SK-N-SH treated with all-trans-retinoic acid at 6 μM for 48 hours (cell line): ENCODE measurements at regions not wholly inside any gene's neighbourhood (a gene's known extent, or its start where the extent isn't known, plus 50 kb on each side); places are given as distances from the start of the nearest gene placed in this dataset.
"Not testable (repeated sequence)": the region's sequence is repeated elsewhere in the genome, so short reads cannot be mapped to it uniquely, and the experiment has no call there.

Source experiments
- ATAC-seq: fragments of 200-7000 bp; cut with Tn5 transposase; 3 replicates; pipeline ENCODE4 v1.9.1; 2020; ENCODE audit warnings: mild to moderate bottlenecking, moderate library complexity
- ARNTL ChIP-seq: fragments of 450-650 bp; formaldehyde crosslinking; IDR thresholded peaks from 2 replicates; pipeline ENCODE4 v1.5.0; 2020; ENCODE audit warnings: low read depth, mild to moderate bottlenecking, moderate library complexity, borderline replicate concordance
- BACH2 ChIP-seq: fragments of 250-450 bp; sonication (Bioruptor Pico); IDR thresholded peaks from 2 replicates; pipeline ENCODE4 v1.9.0; 2021; ENCODE audit warnings: mild to moderate bottlenecking, borderline replicate concordance
- CSDC2 ChIP-seq: fragments of 250-450 bp; sonication (Bioruptor Pico); IDR thresholded peaks from 2 replicates; pipeline ENCODE4 v1.5.0; 2020; ENCODE audit warnings: mild to moderate bottlenecking, moderate library complexity
- ISL1 ChIP-seq: fragments of 250-450 bp; sonication (Bioruptor Pico); IDR thresholded peaks from 2 replicates; pipeline ENCODE4 v2.1.2; 2022; ENCODE audit warnings: mild to moderate bottlenecking, moderate library complexity
- OSR1 ChIP-seq: fragments of 250-450 bp; sonication (Bioruptor Pico); IDR thresholded peaks from 2 replicates; pipeline ENCODE4 v1.8.0; 2022; ENCODE audit warnings: moderate library complexity, mild to moderate bottlenecking, inconsistent platforms
- PPARA ChIP-seq: fragments of 250-450 bp; sonication (Bioruptor Pico); IDR thresholded peaks from 2 replicates; pipeline ENCODE4 v1.5.0; 2020; ENCODE audit warnings: mild to moderate bottlenecking, borderline replicate concordance
- SNAI2 ChIP-seq: fragments of 250-450 bp; sonication (Bioruptor Pico); IDR thresholded peaks from 2 replicates; pipeline ENCODE4 v1.5.0; 2020; ENCODE audit warnings: mild to moderate bottlenecking, moderate library complexity
- TCF4 ChIP-seq: fragments of 250-450 bp; sonication (Bioruptor Pico); IDR thresholded peaks from 2 replicates; pipeline ENCODE4 v1.8.0; 2021; ENCODE audit warnings: mild to moderate bottlenecking, moderate library complexity, borderline replicate concordance
- TOX ChIP-seq: fragments of 250-450 bp; sonication (Bioruptor Pico); IDR thresholded peaks from 2 replicates; pipeline ENCODE4 v1.8.0; 2021; ENCODE audit warnings: mild to moderate bottlenecking, moderate library complexity, borderline replicate concordance
- ZC3H10 ChIP-seq: fragments of 250-450 bp; sonication (Bioruptor Pico); IDR thresholded peaks from 2 replicates; pipeline ENCODE4 v1.5.1; 2021; ENCODE audit warnings: mild to moderate bottlenecking, moderate library complexity
- ZFP3 ChIP-seq: fragments of 250-450 bp; sonication (Bioruptor Pico); IDR thresholded peaks from 2 replicates; pipeline ENCODE4 v1.5.0; 2020; ENCODE audit warnings: mild to moderate bottlenecking, moderate library complexity
- ZFP30 ChIP-seq: fragments of 450-650 bp; formaldehyde crosslinking; IDR thresholded peaks from 2 replicates; pipeline ENCODE4 v1.5.0; 2022; ENCODE audit warnings: mild to moderate bottlenecking, moderate library complexity
- ZNF565 ChIP-seq: fragments of 450-650 bp; formaldehyde crosslinking; conservative IDR thresholded peaks from 2 replicates; pipeline ENCODE4 v1.5.0; 2020; ENCODE audit warnings: low read depth, mild to moderate bottlenecking, moderate library complexity
- ZNF70 ChIP-seq: fragments of 450-650 bp; formaldehyde crosslinking; IDR thresholded peaks from 2 replicates; pipeline ENCODE4 v1.5.0; 2020; ENCODE audit warnings: mild to moderate bottlenecking, moderate library complexity
- TF ChIP-seq, protein P1 (sequence below): fragments of 250-450 bp; sonication (Bioruptor Pico); IDR thresholded peaks from 2 replicates; pipeline ENCODE4 v1.5.1; 2021; ENCODE audit warnings: mild to moderate bottlenecking, moderate library complexity
- TF ChIP-seq, protein P2 (sequence below): fragments of 250-450 bp; sonication (Bioruptor Pico); IDR thresholded peaks from 2 replicates; pipeline ENCODE4 v1.8.0; 2020; ENCODE audit warnings: mild to moderate bottlenecking, moderate library complexity, borderline replicate concordance
- TF ChIP-seq, protein P3 (sequence below): fragments of 250-450 bp; sonication (Bioruptor Pico); IDR thresholded peaks from 2 replicates; pipeline ENCODE4 v1.8.0; 2021; ENCODE audit warnings: low read depth, mild to moderate bottlenecking, moderate library complexity, borderline replicate concordance
- TF ChIP-seq, protein P4 (sequence below): fragments of 250-450 bp; sonication (Bioruptor Pico); IDR thresholded peaks from 2 replicates; pipeline ENCODE4 v1.5.0; 2020; ENCODE audit warnings: mild to moderate bottlenecking, moderate library complexity

DNA sequence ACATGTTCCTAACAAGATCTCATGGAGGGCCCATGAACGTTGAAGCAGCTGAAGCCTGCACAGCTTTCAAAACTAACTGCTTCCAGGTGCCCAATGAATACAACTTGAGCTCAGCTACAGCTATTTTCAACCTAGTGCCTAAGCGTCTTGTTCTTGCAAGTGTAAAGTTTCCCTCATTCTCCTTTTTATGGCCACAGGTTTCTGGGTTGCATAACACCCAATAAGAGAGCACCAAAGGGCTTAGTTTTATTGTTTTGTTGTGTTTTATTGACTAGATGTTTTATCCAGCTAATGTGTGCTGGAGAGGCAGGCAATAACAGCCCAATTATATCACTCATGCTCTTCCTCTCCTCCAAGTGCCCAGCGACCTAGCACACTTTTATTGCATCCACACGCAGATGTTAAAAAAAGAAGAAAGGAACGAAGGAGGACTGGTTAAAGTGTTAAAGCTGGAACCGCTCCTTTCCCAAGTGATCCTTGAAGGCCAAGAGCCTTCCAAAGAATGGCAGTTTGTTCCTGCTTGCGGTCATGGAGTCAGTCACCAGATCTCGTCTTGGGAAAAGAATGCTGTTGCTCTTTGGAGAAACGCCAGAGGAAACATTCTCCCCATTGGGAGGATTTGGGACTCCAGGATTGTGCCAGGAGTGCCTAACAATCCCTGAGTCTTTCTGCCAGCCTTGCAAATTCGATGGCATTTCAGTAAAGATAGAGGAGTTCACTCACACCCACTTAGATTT lies 156.9 kb downstream of the MEX3B start (continued):
- TF ChIP-seq, protein P1, sequence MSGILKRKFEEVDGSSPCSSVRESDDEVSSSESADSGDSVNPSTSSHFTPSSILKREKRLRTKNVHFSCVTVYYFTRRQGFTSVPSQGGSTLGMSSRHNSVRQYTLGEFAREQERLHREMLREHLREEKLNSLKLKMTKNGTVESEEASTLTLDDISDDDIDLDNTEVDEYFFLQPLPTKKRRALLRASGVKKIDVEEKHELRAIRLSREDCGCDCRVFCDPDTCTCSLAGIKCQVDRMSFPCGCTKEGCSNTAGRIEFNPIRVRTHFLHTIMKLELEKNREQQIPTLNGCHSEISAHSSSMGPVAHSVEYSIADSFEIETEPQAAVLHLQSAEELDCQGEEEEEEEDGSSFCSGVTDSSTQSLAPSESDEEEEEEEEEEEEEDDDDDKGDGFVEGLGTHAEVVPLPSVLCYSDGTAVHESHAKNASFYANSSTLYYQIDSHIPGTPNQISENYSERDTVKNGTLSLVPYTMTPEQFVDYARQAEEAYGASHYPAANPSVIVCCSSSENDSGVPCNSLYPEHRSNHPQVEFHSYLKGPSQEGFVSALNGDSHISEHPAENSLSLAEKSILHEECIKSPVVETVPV (CRISPR knock-in tag), result no peak
- TF ChIP-seq ZNF70 (CRISPR knock-in tag), result no peak
- TF ChIP-seq CSDC2 (CRISPR knock-in tag), result no peak
- TF ChIP-seq ZFP30 (CRISPR knock-in tag), result no peak

DNA sequence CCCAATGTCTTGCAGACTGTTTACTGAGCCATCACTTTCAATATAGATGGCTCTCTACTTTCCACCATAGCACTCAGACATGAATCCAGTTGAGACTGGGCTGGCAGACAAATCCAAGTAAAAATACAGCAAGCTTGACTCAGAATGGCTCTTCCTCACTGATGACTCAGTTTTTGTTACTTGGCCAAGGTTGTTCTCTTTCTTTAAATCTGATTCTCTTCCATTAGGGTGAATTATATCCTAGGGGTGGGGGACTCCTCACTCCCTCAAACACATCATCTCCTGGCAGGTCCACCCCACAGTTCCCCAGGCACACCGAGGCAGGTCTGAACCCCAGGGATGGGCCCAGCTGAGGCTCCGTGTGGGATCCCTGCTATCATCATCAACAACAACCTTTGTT lies 157.9 kb downstream of the MEX3B start:
- TF ChIP-seq ISL1 (CRISPR knock-in tag), result peak; percentile 52; the same call in 1 of the 2 replicates
- no peak for TF ChIP-seq ZNF565 (CRISPR knock-in tag)
- TF ChIP-seq, all 23 proteins: peak for 1
- ATAC-seq, result peak; percentile 92

DNA sequence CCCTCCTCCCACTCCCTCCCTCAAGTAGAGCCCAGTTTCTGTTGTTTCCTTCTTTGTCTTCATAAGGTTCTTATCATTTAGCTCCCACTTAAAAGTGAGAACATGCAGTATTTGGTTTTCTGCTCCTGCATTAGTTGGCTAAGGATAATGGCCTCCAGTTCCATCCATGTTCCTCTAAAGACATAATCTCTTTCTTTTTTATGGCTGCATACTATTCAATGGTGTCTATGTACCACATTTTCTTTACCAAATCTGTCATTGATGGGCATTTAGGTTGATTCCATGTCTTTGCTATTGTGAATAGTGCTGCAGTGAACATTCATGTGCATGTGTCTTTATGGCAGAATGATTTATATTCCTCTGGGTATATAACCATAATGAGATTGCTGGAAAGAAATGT lies 158.6 kb downstream of the MEX3B start:
- not testable (repeated sequence) for ATAC-seq

DNA sequence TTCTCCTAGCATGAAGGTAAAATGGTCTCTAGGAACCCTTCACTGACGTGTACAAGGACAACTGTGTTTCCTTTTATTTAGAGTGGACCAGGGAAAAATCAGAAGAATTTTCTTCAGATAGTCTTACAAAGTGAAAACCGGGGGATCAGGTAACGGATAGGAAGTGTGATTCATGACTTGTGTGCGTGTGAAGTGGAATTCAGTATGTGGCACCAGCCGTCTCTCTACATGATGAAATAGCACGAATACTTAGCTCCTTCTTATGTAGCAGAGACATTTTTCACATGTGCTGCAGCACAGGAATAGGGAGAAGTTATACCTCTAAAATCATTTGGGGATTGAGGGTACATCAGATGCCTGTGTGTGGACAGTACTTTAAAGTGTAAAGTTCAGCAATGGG lies 159.2 kb downstream of the MEX3B start:
- no peak for TF ChIP-seq PPARA (CRISPR knock-in tag)
- TF ChIP-seq ZC3H10 (CRISPR knock-in tag), result no peak
- TF ChIP-seq, protein P2, sequence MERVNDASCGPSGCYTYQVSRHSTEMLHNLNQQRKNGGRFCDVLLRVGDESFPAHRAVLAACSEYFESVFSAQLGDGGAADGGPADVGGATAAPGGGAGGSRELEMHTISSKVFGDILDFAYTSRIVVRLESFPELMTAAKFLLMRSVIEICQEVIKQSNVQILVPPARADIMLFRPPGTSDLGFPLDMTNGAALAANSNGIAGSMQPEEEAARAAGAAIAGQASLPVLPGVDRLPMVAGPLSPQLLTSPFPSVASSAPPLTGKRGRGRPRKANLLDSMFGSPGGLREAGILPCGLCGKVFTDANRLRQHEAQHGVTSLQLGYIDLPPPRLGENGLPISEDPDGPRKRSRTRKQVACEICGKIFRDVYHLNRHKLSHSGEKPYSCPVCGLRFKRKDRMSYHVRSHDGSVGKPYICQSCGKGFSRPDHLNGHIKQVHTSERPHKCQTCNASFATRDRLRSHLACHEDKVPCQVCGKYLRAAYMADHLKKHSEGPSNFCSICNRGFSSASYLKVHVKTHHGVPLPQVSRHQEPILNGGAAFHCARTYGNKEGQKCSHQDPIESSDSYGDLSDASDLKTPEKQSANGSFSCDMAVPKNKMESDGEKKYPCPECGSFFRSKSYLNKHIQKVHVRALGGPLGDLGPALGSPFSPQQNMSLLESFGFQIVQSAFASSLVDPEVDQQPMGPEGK (CRISPR knock-in tag), result no peak
- no peak for TF ChIP-seq SNAI2 (CRISPR knock-in tag)
- TF ChIP-seq, protein P3, sequence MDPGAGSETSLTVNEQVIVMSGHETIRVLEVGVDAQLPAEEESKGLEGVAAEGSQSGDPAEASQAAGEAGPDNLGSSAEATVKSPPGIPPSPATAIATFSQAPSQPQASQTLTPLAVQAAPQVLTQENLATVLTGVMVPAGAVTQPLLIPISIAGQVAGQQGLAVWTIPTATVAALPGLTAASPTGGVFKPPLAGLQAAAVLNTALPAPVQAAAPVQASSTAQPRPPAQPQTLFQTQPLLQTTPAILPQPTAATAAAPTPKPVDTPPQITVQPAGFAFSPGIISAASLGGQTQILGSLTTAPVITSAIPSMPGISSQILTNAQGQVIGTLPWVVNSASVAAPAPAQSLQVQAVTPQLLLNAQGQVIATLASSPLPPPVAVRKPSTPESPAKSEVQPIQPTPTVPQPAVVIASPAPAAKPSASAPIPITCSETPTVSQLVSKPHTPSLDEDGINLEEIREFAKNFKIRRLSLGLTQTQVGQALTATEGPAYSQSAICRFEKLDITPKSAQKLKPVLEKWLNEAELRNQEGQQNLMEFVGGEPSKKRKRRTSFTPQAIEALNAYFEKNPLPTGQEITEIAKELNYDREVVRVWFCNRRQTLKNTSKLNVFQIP (CRISPR knock-in tag), result no peak
- TF ChIP-seq OSR1 (CRISPR knock-in tag), result no peak
- TF ChIP-seq, protein P4, sequence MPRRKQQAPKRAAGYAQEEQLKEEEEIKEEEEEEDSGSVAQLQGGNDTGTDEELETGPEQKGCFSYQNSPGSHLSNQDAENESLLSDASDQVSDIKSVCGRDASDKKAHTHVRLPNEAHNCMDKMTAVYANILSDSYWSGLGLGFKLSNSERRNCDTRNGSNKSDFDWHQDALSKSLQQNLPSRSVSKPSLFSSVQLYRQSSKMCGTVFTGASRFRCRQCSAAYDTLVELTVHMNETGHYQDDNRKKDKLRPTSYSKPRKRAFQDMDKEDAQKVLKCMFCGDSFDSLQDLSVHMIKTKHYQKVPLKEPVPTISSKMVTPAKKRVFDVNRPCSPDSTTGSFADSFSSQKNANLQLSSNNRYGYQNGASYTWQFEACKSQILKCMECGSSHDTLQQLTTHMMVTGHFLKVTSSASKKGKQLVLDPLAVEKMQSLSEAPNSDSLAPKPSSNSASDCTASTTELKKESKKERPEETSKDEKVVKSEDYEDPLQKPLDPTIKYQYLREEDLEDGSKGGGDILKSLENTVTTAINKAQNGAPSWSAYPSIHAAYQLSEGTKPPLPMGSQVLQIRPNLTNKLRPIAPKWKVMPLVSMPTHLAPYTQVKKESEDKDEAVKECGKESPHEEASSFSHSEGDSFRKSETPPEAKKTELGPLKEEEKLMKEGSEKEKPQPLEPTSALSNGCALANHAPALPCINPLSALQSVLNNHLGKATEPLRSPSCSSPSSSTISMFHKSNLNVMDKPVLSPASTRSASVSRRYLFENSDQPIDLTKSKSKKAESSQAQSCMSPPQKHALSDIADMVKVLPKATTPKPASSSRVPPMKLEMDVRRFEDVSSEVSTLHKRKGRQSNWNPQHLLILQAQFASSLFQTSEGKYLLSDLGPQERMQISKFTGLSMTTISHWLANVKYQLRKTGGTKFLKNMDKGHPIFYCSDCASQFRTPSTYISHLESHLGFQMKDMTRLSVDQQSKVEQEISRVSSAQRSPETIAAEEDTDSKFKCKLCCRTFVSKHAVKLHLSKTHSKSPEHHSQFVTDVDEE (CRISPR knock-in tag), result no peak
- no peak for TF ChIP-seq ZNF70 (CRISPR knock-in tag)
- no peak for TF ChIP-seq ZFP3 (CRISPR knock-in tag)
- TF ChIP-seq ARNTL (CRISPR knock-in tag), result no peak
- no peak for TF ChIP-seq TCF4 (CRISPR knock-in tag)
- ATAC-seq, result peak; percentile 54; the same call in 2 of the 3 replicates

DNA sequence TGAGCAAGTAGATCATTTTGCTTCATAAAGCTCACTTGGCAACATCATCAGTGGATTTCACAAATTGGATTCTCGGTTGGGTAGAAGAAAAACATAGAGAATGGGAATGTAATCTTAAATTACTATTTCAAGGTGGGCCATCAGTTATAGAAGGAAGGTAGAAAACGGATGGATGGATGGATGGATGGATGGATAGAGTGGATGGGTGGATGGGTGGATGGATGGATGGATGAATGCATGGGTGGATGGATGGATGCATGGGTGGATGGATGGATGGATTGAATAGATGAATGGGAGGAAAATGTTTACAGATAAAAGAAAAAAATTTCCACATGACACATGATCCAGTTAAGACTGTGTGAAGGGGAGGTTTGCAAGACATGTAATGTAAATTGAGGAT lies 159.7 kb downstream of the MEX3B start:
- no peak for ATAC-seq
- TF ChIP-seq ISL1 (CRISPR knock-in tag) (no peak), BACH2 (no peak), ZFP3 (CRISPR knock-in tag) (no peak), PPARA (CRISPR knock-in tag) (no peak), TOX (CRISPR knock-in tag) (no peak), ZC3H10 (CRISPR knock-in tag) (no peak)
- TF ChIP-seq, protein P2 (CRISPR knock-in tag), result no peak
- TF ChIP-seq, protein P1 (CRISPR knock-in tag), result no peak
- TF ChIP-seq, protein P3 (CRISPR knock-in tag), result no peak
